H9 (cell line): ENCODE measurements at regions not wholly inside any gene's neighbourhood (a gene's known extent, or its start where the extent isn't known, plus 50 kb on each side); places are given as distances from the start of the nearest gene placed in this dataset.

Experiments used
- DNase-seq: peaks from one replicate; pipeline ENCODE4 v3.0.0-alpha.2; 2017
- H2AFZ ChIP-seq: one replicate; pipeline ENCODE4 v1.6.1; 2013; ENCODE audit warnings: mild to moderate bottlenecking, low read length, control low read depth, moderate library complexity
- H2AK5ac ChIP-seq: 2 replicates; pipeline ENCODE4 v1.6.1; 2013; ENCODE audit warnings: low read length, control low read depth, mixed read lengths; ENCODE audit not compliant: insufficient read length
- H2BK120ac ChIP-seq: one replicate; pipeline ENCODE4 v1.6.1; 2013; ENCODE audit warnings: low read depth, mild to moderate bottlenecking, low read length, control low read depth, inconsistent platforms; ENCODE audit not compliant: poor library complexity, severe bottlenecking
- H2BK12ac ChIP-seq: 2 replicates; pipeline ENCODE4 v1.6.1; 2013; ENCODE audit warnings: low read length, control low read depth, mixed read lengths, low read depth; ENCODE audit not compliant: insufficient read length
- H2BK15ac ChIP-seq: 2 replicates; pipeline ENCODE4 v1.6.1; 2013; ENCODE audit warnings: low read depth, low read length, control low read depth
- H2BK20ac ChIP-seq: one replicate; pipeline ENCODE4 v1.6.1; 2013; ENCODE audit warnings: low read depth, mild to moderate bottlenecking, low read length, control low read depth, inconsistent platforms; ENCODE audit not compliant: poor library complexity, severe bottlenecking
- H2BK5ac ChIP-seq: 2 replicates; pipeline ENCODE4 v1.6.1; 2013; ENCODE audit warnings: low read length, control low read depth, mixed read lengths; ENCODE audit not compliant: insufficient read length
- H3K14ac ChIP-seq: 2 replicates; pipeline ENCODE4 v1.6.1; 2013; ENCODE audit warnings: low read length, control low read depth; ENCODE audit not compliant: insufficient read depth
- H3K18ac ChIP-seq: 2 replicates; pipeline ENCODE4 v1.6.1; 2013; ENCODE audit warnings: low read depth, mild to moderate bottlenecking, mixed read lengths, low read length, control low read depth; ENCODE audit not compliant: insufficient read length
- H3K23ac ChIP-seq: 2 replicates; pipeline ENCODE4 v1.6.1; 2013; ENCODE audit warnings: low read length, control low read depth, mixed read lengths, low read depth; ENCODE audit not compliant: insufficient read length
- H3K23me2 ChIP-seq: 2 replicates; pipeline ENCODE4 v1.6.1; 2013; ENCODE audit warnings: low read depth, mild to moderate bottlenecking, mixed read lengths, low read length, control low read depth; ENCODE audit not compliant: insufficient read length, poor library complexity, severe bottlenecking
- H3K27ac ChIP-seq: 2 replicates; pipeline ENCODE4 v1.5.1; 2013; ENCODE audit warnings: low read length, control low read depth, mixed read lengths, low read depth; ENCODE audit not compliant: insufficient read length
- H3K27me3 ChIP-seq: 2 replicates; pipeline ENCODE4 v1.6.1; 2013; ENCODE audit warnings: low read length, control low read depth, inconsistent platforms; ENCODE audit not compliant: insufficient read depth
- H3K4ac ChIP-seq: 2 replicates; pipeline ENCODE4 v1.6.1; 2013; ENCODE audit warnings: low read depth, mild to moderate bottlenecking, control low read depth, inconsistent platforms, low read length, moderate library complexity
- H3K4me1 ChIP-seq: 2 replicates; pipeline ENCODE4 v1.6.1; 2013; ENCODE audit warnings: low read length, control low read depth, inconsistent platforms; ENCODE audit not compliant: insufficient read depth
- H3K4me2 ChIP-seq: 2 replicates; pipeline ENCODE4 v1.6.1; 2013; ENCODE audit warnings: low read length, control low read depth, mixed read lengths; ENCODE audit not compliant: insufficient read length, insufficient read depth
- H3K56ac ChIP-seq: 2 replicates; pipeline ENCODE4 v1.6.1; 2013; ENCODE audit warnings: low read depth, mild to moderate bottlenecking, mixed read lengths, low read length, control low read depth; ENCODE audit not compliant: insufficient read length
- H3K79me1 ChIP-seq: 2 replicates; pipeline ENCODE4 v1.6.1; 2013; ENCODE audit warnings: low read depth, mild to moderate bottlenecking, moderate library complexity, low read length, control low read depth, inconsistent platforms; ENCODE audit not compliant: insufficient read depth, poor library complexity, severe bottlenecking
- H3K79me2 ChIP-seq: 2 replicates; pipeline ENCODE4 v1.6.1; 2013; ENCODE audit warnings: low read length, control low read depth, inconsistent platforms; ENCODE audit not compliant: insufficient read depth
- H3K9ac ChIP-seq: 2 replicates; pipeline ENCODE4 v1.6.1; 2013; ENCODE audit warnings: low read length, control low read depth, mixed read lengths; ENCODE audit not compliant: insufficient read length; ENCODE audit errors: extremely low read depth
- H3K9me3 ChIP-seq: one replicate; pipeline ENCODE4 v1.6.1; 2013; ENCODE audit warnings: low read depth, low read length, inconsistent platforms; ENCODE audit not compliant: control insufficient read depth
- H3T11ph ChIP-seq: one replicate; pipeline ENCODE4 v1.6.1; 2013; ENCODE audit warnings: mild to moderate bottlenecking, low read length, control low read depth, inconsistent platforms
- H4K20me1 ChIP-seq: one replicate; pipeline ENCODE4 v1.6.1; 2013; ENCODE audit not compliant: control insufficient read depth, insufficient read length, insufficient read depth
- H4K5ac ChIP-seq: 2 replicates; pipeline ENCODE4 v1.6.1; 2013; ENCODE audit warnings: low read depth, mild to moderate bottlenecking, mixed read lengths, low read length, control low read depth; ENCODE audit not compliant: insufficient read length
- H4K8ac ChIP-seq: replicated peaks from 2 replicates; pipeline ENCODE4 v1.6.1; 2013; ENCODE audit warnings: low read length, control low read depth, mixed read lengths, low read depth; ENCODE audit not compliant: insufficient read length
- H4K91ac ChIP-seq: 2 replicates; pipeline ENCODE4 v1.6.1; 2013; ENCODE audit warnings: low read depth, mild to moderate bottlenecking, moderate library complexity, mixed read lengths, low read length, control low read depth; ENCODE audit not compliant: insufficient read length
- H3K27ac Mint-ChIP-seq, 3 experiments: 2 replicates in 2 of 3; 3 replicates in 1 of 3; pipeline ENCODE4 v1.8.0; 2020 to 2021; ENCODE audit warnings: mixed read lengths in 3 of 3, mild to moderate bottlenecking in 1 of 3, moderate library complexity in 1 of 3
- H3K27me3 Mint-ChIP-seq: 2 replicates; pipeline ENCODE4 v1.8.0; 2021; ENCODE audit warnings: low read depth, mild to moderate bottlenecking, moderate library complexity, mixed read lengths
- H3K36me3 Mint-ChIP-seq, 3 experiments: 2 replicates in 2 of 3; 3 replicates in 1 of 3; pipeline ENCODE4 v1.8.0; 2020 to 2021; ENCODE audit warnings: low read depth in 3 of 3, mixed read lengths in 3 of 3; ENCODE audit not compliant: insufficient read depth in 1 of 3
- H3K4me1 Mint-ChIP-seq, 2 experiments: 2 replicates each; pipeline ENCODE4 v1.8.0; 2020; ENCODE audit warnings: mixed read lengths in 2 of 2
- H3K4me3 Mint-ChIP-seq, 2 experiments: 2 replicates in 1 of 2; 3 replicates in 1 of 2; pipeline ENCODE4 v1.8.0; 2020 to 2021; ENCODE audit warnings: mild to moderate bottlenecking in 2 of 2, mixed read lengths in 2 of 2, moderate library complexity in 1 of 2
- H3K9me3 Mint-ChIP-seq, 2 experiments: 2 replicates in 1 of 2; 3 replicates in 1 of 2; pipeline ENCODE4 v1.8.0; 2020; ENCODE audit warnings: mild to moderate bottlenecking in 2 of 2, mixed read lengths in 2 of 2, moderate library complexity in 1 of 2
- CTCF ChIP-seq: fragments of 200-600 bp; sonication (generic); conservative IDR thresholded peaks from 3 replicates; pipeline ENCODE4 v1.8.0; 2021; ENCODE audit warnings: antibody characterized with exemption, mild to moderate bottlenecking
- WGBS: extraction: QIAGEN DNeasy Blood & Tissue Kit; methylation state at CpG from one replicate; pipeline ENCODE4 v1.1.7; 2013; ENCODE audit warnings: missing lambda C conversion rate, low lambda C conversion rate, mixed read lengths; ENCODE audit not compliant: insufficient read length; ENCODE audit errors: extremely low coverage; 5-methylcytosine and 5-hydroxymethylcytosine counted together

GRCh38 chr5:53260446-53260845 is 150.9 kb upstream of the MOCS2 start:
- Histone ChIP-seq H2BK120ac (no peak overlapping the region), H3K4me1 (no peaks in the 10 kb centered on the region), H2BK5ac (no peak overlapping the region), H4K5ac (no peak overlapping the region), H2AK5ac (no peak overlapping the region), H3K4ac (no peak overlapping the region), H4K8ac (no peak overlapping the region), H3K23ac (no peak overlapping the region), H3T11ph (no peak overlapping the region), H2BK20ac (no peak overlapping the region), H3K27ac (no peak overlapping the region), H4K20me1 (no peaks in the 10 kb centered on the region), H3K14ac (no peak overlapping the region), H3K79me1 (no peaks in the 10 kb centered on the region), H4K91ac (no peak overlapping the region), H3K23me2 (no peaks in the 10 kb centered on the region), H2BK15ac (no peak overlapping the region), H3K27me3 (no peaks in the 10 kb centered on the region), H3K9me3 (no peaks in the 10 kb centered on the region), H3K56ac (no peak overlapping the region), H3K18ac (no peak overlapping the region), H3K4me2 (no peak overlapping the region), H2BK12ac (no peak overlapping the region), H3K9ac (no peak overlapping the region), H2AFZ (no peak overlapping the region), H3K79me2 (no peaks in the 10 kb centered on the region)
- no peaks in the 10 kb centered on the region for H3K4me1 Mint-ChIP-seq
- no peak for TF ChIP-seq CTCF
- no peak overlapping the region for H3K4me3 Mint-ChIP-seq
- no peak overlapping the region for H3K27ac Mint-ChIP-seq
- H3K36me3 Mint-ChIP-seq, result no peaks in the 10 kb centered on the region; a peak in 1 of 7 replicates
- DNase-seq, result no peak
- peaks cover 0 to under 1% of the 10 kb centered on the region in 2 experiments; a peak in 1 of 5 replicates for H3K9me3 Mint-ChIP-seq
- no peaks in the 10 kb centered on the region for H3K27me3 Mint-ChIP-seq
- no CpG with 5 or more reads among the region's 1 CpG for WGBS
